ENCODE measurements at regions not wholly inside any gene's neighbourhood (a gene's known extent, or its start where the extent isn't known, plus 50 kb on each side); places are given as distances from the start of the nearest gene placed in this dataset.
A peak's percentile ranks its signal among the peaks of the same experiment; 100 is the strongest.

GRCh38 chr4:13986548-13986947 is 359.0 kb upstream of the BOD1L1 start:
- TF ChIP-seq CTCF (conservative IDR thresholded peaks at IDR 0.05): no peak
- TF ChIP-seq EZH2 (IDR thresholded peaks at IDR 0.05; ENCODE audit: low read depth): no peak
- CTCF ChIA-PET: no interaction called here
- peaks cover 25% of the 10 kb centered on the region for H3F3A ChIP-seq (ENCODE audit: insufficient read depth, low read depth)
- H4K20me1 ChIP-seq (ENCODE audit: insufficient read depth): no peaks in the 10 kb centered on the region
- H3K27ac ChIP-seq: no peak overlapping the region
- BruUV-seq (replicated peaks): no TSS peak
- H2AFZ ChIP-seq: no peak overlapping the region
- no peaks in the 10 kb centered on the region for H3K9me2 ChIP-seq (ENCODE audit: insufficient read depth)
- no peak overlapping the region for H3K4me3 ChIP-seq
- peaks cover 5% of the 10 kb centered on the region; the same call in 1 of the 2 replicates for H3K9me3 ChIP-seq (ENCODE audit: insufficient read depth, low read depth)
- no peaks in the 10 kb centered on the region for H3K36me3 ChIP-seq (ENCODE audit: low read depth)
- POLR2A ChIA-PET (ENCODE audit: unreplicated experiment): no interaction called here
- H3K4me1 ChIP-seq (replicated peaks; ENCODE audit: insufficient read depth): peaks cover 39% of the 10 kb centered on the region
- no peak overlapping the region for H3K4me2 ChIP-seq
- H3K27me3 ChIP-seq (ENCODE audit: insufficient read depth, low read depth): no peaks in the 10 kb centered on the region
- DNase-seq: no peak
- intact Hi-C loops (cut with micrococcal nuclease; ENCODE audit: unreplicated experiment): no loop called here
- no peaks in the 10 kb centered on the region for H3K79me2 ChIP-seq (ENCODE audit: low read depth)

GRCh38 chr4:13988353-13989305 is 361.1 kb upstream of the BOD1L1 start:
- H3K27me3 ChIP-seq (ENCODE audit: insufficient read depth, low read depth): no peaks in the 10 kb centered on the region
- intact Hi-C loops (cut with micrococcal nuclease; ENCODE audit: unreplicated experiment): loop anchor here (1.0 to 2.0 kb wide), 3 partner anchors 67 to 180 kb away; no protein-coding TSS in a partner anchor
- no peaks in the 10 kb centered on the region for H3K9me2 ChIP-seq (ENCODE audit: insufficient read depth)
- H3K79me2 ChIP-seq (ENCODE audit: low read depth): no peaks in the 10 kb centered on the region
- H3K4me2 ChIP-seq: peak overlapping the region; percentile 66
- H3K27ac ChIP-seq: peak overlapping the region; percentile 93
- DNase-seq: peak; percentile 31 to 84
- peak overlapping the region; percentile 50; the same call in 1 of the 2 replicates for H2AFZ ChIP-seq
- H3K9me3 ChIP-seq (ENCODE audit: insufficient read depth, low read depth): peaks cover 5% of the 10 kb centered on the region; the same call in 1 of the 2 replicates
- BruUV-seq (replicated peaks): no TSS peak
- CTCF ChIA-PET: interaction anchor here (0.6 kb wide), 1 partner anchor 80 kb away, joined by 3 read pairs; no protein-coding TSS in a partner anchor
- peaks cover 39% of the 10 kb centered on the region for H3K4me1 ChIP-seq (replicated peaks; ENCODE audit: insufficient read depth)
- H4K20me1 ChIP-seq (ENCODE audit: insufficient read depth): no peaks in the 10 kb centered on the region
- peak overlapping the region; percentile 10; the same call in 1 of the 2 replicates for H3K4me3 ChIP-seq
- H3K36me3 ChIP-seq (ENCODE audit: low read depth): no peaks in the 10 kb centered on the region
- POLR2A ChIA-PET (ENCODE audit: unreplicated experiment): interaction anchor here (0.7 kb wide), 1 partner anchor 68 kb away, joined by 4 read pairs; no protein-coding TSS in a partner anchor
- no peak for TF ChIP-seq EZH2 (IDR thresholded peaks at IDR 0.05; ENCODE audit: low read depth)
- no peak for TF ChIP-seq CTCF (conservative IDR thresholded peaks at IDR 0.05)
- peaks cover 25% of the 10 kb centered on the region for H3F3A ChIP-seq (ENCODE audit: insufficient read depth, low read depth)

GRCh38 chr4:13989501-13989900 is 362.0 kb upstream of the BOD1L1 start:
- peaks cover 5% of the 10 kb centered on the region; the same call in 1 of the 2 replicates for H3K9me3 ChIP-seq (ENCODE audit: insufficient read depth, low read depth)
- ChIA-PET CTCF (interaction anchor here (0.6 kb wide), 1 partner anchor 81 kb away, joined by 3 read pairs; no protein-coding TSS in a partner anchor), POLR2A (ENCODE audit: unreplicated experiment) (interaction anchor here (0.6 kb wide), 1 partner anchor 890 kb away, joined by 3 read pairs; no protein-coding TSS in a partner anchor)
- H3K4me2 ChIP-seq: peak overlapping the region; percentile 66
- peaks cover 25% of the 10 kb centered on the region for H3F3A ChIP-seq (ENCODE audit: insufficient read depth, low read depth)
- H3K27me3 ChIP-seq (ENCODE audit: insufficient read depth, low read depth): no peaks in the 10 kb centered on the region
- TF ChIP-seq EZH2 (IDR thresholded peaks at IDR 0.05; ENCODE audit: low read depth): no peak
- TF ChIP-seq CTCF (conservative IDR thresholded peaks at IDR 0.05): no peak
- H3K9me2 ChIP-seq (ENCODE audit: insufficient read depth): no peaks in the 10 kb centered on the region
- intact Hi-C loops (cut with micrococcal nuclease; ENCODE audit: unreplicated experiment): loop anchor here (2.0 kb wide), 1 partner anchor 179 kb away; no protein-coding TSS in a partner anchor
- H3K4me1 ChIP-seq (replicated peaks; ENCODE audit: insufficient read depth): peaks cover 39% of the 10 kb centered on the region
- no TSS peak for BruUV-seq (replicated peaks)
- no peaks in the 10 kb centered on the region for H3K36me3 ChIP-seq (ENCODE audit: low read depth)
- no peak for DNase-seq
- no peaks in the 10 kb centered on the region for H3K79me2 ChIP-seq (ENCODE audit: low read depth)
- H3K4me3 ChIP-seq: 0 out of 2 replicates have a peak overlapping the region, but pooled peaks have one; percentile 2
- H4K20me1 ChIP-seq (ENCODE audit: insufficient read depth): no peaks in the 10 kb centered on the region
- H2AFZ ChIP-seq: no peak overlapping the region
- H3K27ac ChIP-seq: peak overlapping the region; percentile 93
